Endothelial cell of umbilical vein (primary cell): ENCODE measurements at regions not wholly inside any gene's neighbourhood (a gene's known extent, or its start where the extent isn't known, plus 50 kb on each side); places are given as distances from the start of the nearest gene placed in this dataset.

Experiments
- CTCF ChIP-seq, 2 donors: IDR thresholded peaks; 1 replicate in 1 of 2; 2 replicates in 1 of 2; pipeline ENCODE4 v1.5.1; 2011; ENCODE audit warnings: low read length in 2 of 2, mild to moderate bottlenecking in 2 of 2, moderate library complexity in 2 of 2, control low read depth in 1 of 2, inconsistent platforms in 1 of 2, low read depth in 1 of 2; ENCODE audit not compliant: insufficient read depth in 1 of 2; ENCODE audit errors: extremely low read depth in 1 of 2
- POLR2A ChIP-seq: IDR thresholded peaks from 2 replicates; pipeline ENCODE4 v1.6.1; 2012; ENCODE audit warnings: low read depth, mild to moderate bottlenecking, control low read depth, low read length
- POLR2AphosphoS5 ChIP-seq: IDR thresholded peaks from 2 replicates; pipeline ENCODE4 v1.6.1; 2012; ENCODE audit warnings: low read depth, mild to moderate bottlenecking, control low read depth, low read length, moderate library complexity; ENCODE audit not compliant: insufficient read depth

GRCh38 chr10:47077386-47077785, 166.2 kb downstream of the PTPN20 start:
- TF ChIP-seq CTCF (IDR thresholded peaks at IDR 0.05; ENCODE audit: extremely low read depth in 1 of 2, insufficient read depth in 1 of 2, low read depth in 1 of 2, low read length in 2 of 2), result no peak
- TF ChIP-seq POLR2AphosphoS5, result no peak
- no peak for TF ChIP-seq POLR2A
